NB4 (cell line): ENCODE measurements at regions not wholly inside any gene's neighbourhood (a gene's known extent, or its start where the extent isn't known, plus 50 kb on each side); places are given as distances from the start of the nearest gene placed in this dataset.

Experiments
- CTCF ChIP-seq: IDR thresholded peaks from one replicate; pipeline ENCODE4 v1.5.1; 2012; ENCODE audit warnings: low read depth, low read length
- MYC ChIP-seq: IDR thresholded peaks from 2 replicates; pipeline ENCODE4 v1.6.1; 2011; ENCODE audit warnings: low read depth, low read length

GRCh38 chr13:85462792-85463425, 336.3 kb downstream of the SLITRK6 start:
- TF ChIP-seq CTCF = no peak
- no peak for TF ChIP-seq MYC
